Smooth muscle cell (in vitro differentiated cells): ENCODE measurements at regions not wholly inside any gene's neighbourhood (a gene's known extent, or its start where the extent isn't known, plus 50 kb on each side); places are given as distances from the start of the nearest gene placed in this dataset.

Source experiments
- DNase-seq: peaks from one replicate; lab custom pipeline; 2025; ENCODE audit not compliant: unreplicated experiment; lab: John Stamatoyannopoulos, UW
- H2AFZ ChIP-seq: fragments of 200-600 bp; sonication (generic); 2 replicates; pipeline ENCODE4 v1.6.0; 2016; ENCODE audit warnings: antibody characterized with exemption, low read depth, mild to moderate bottlenecking
- H3F3A ChIP-seq: fragments of 200-600 bp; sonication (generic); 2 replicates; pipeline ENCODE4 v1.6.0; 2017; ENCODE audit warnings: antibody characterized with exemption, low read depth
- H3K27ac ChIP-seq: fragments of 200-600 bp; sonication (generic); 2 replicates; pipeline ENCODE4 v1.5.1; 2016; ENCODE audit warnings: low read depth, mild to moderate bottlenecking
- H3K27me3 ChIP-seq: fragments of 200-600 bp; sonication (generic); 2 replicates; pipeline ENCODE4 v1.6.1; 2016; ENCODE audit warnings: low read depth, mild to moderate bottlenecking
- H3K36me3 ChIP-seq: fragments of 200-600 bp; sonication (generic); 2 replicates; pipeline ENCODE4 v1.5.1; 2016; ENCODE audit warnings: low read depth
- H3K4me1 ChIP-seq: fragments of 200-600 bp; sonication (generic); 2 replicates; pipeline ENCODE4 v1.5.1; 2016; ENCODE audit warnings: low read depth
- H3K4me2 ChIP-seq: fragments of 200-600 bp; sonication (generic); 2 replicates; pipeline ENCODE4 v1.6.0; 2016; ENCODE audit warnings: mild to moderate bottlenecking
- H3K4me3 ChIP-seq: fragments of 200-600 bp; sonication (generic); 2 replicates; pipeline ENCODE4 v1.5.1; 2016; ENCODE audit warnings: mild to moderate bottlenecking
- H3K79me2 ChIP-seq: fragments of 200-600 bp; sonication (generic); 2 replicates; pipeline ENCODE4 v1.6.0; 2016; ENCODE audit warnings: low read depth, mild to moderate bottlenecking
- H3K9ac ChIP-seq: fragments of 200-600 bp; sonication (generic); 2 replicates; pipeline ENCODE4 v1.6.0; 2016; ENCODE audit warnings: low read depth
- H3K9me3 ChIP-seq: fragments of 200-600 bp; sonication (generic); replicated peaks from 2 replicates; pipeline ENCODE4 v1.5.1; 2016; ENCODE audit warnings: low read depth
- H4K20me1 ChIP-seq: fragments of 200-600 bp; sonication (generic); 2 replicates; pipeline ENCODE4 v1.6.0; 2016; ENCODE audit warnings: low read depth
- WGBS: methylation state at CpG from one replicate; pipeline ENCODE4 v1.1.7; 2016; ENCODE audit warnings: low lambda C conversion rate; 5-methylcytosine and 5-hydroxymethylcytosine counted together
- TF ChIP-seq, protein P1 (sequence below): fragments of 200-600 bp; sonication (generic); IDR thresholded peaks from 2 replicates; pipeline ENCODE4 v1.5.1; 2017; ENCODE audit warnings: borderline replicate concordance, mild to moderate bottlenecking, antibody characterized with exemption; ENCODE audit not compliant: insufficient read depth, poor library complexity, severe bottlenecking

- peaks cover 8% of the 10 kb centered on the region for H3F3A ChIP-seq
- no peaks in the 10 kb centered on the region for H3K79me2 ChIP-seq
- H3K27me3 ChIP-seq = no peaks in the 10 kb centered on the region
- H3K27ac ChIP-seq = peak overlapping the region; percentile 91
- H3K36me3 ChIP-seq = no peaks in the 10 kb centered on the region
- no peaks in the 10 kb centered on the region for H3K9me3 ChIP-seq
- H4K20me1 ChIP-seq = no peaks in the 10 kb centered on the region
- no peak overlapping the region for H3K9ac ChIP-seq
- H2AFZ ChIP-seq = no peak overlapping the region
- H3K4me2 ChIP-seq = peak overlapping the region; percentile 60
- 90% methylated on average over 1 of the region's 1 CpG for WGBS
- no peak for DNase-seq
- TF ChIP-seq, protein P1, sequence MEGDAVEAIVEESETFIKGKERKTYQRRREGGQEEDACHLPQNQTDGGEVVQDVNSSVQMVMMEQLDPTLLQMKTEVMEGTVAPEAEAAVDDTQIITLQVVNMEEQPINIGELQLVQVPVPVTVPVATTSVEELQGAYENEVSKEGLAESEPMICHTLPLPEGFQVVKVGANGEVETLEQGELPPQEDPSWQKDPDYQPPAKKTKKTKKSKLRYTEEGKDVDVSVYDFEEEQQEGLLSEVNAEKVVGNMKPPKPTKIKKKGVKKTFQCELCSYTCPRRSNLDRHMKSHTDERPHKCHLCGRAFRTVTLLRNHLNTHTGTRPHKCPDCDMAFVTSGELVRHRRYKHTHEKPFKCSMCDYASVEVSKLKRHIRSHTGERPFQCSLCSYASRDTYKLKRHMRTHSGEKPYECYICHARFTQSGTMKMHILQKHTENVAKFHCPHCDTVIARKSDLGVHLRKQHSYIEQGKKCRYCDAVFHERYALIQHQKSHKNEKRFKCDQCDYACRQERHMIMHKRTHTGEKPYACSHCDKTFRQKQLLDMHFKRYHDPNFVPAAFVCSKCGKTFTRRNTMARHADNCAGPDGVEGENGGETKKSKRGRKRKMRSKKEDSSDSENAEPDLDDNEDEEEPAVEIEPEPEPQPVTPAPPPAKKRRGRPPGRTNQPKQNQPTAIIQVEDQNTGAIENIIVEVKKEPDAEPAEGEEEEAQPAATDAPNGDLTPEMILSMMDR = no peak
- H3K4me3 ChIP-seq = no peak overlapping the region
- no peaks in the 10 kb centered on the region for H3K4me1 ChIP-seq
Measured at GRCh38 chr12:67722296-67722695, 73.8 kb downstream of the DYRK2 start.

DNA sequence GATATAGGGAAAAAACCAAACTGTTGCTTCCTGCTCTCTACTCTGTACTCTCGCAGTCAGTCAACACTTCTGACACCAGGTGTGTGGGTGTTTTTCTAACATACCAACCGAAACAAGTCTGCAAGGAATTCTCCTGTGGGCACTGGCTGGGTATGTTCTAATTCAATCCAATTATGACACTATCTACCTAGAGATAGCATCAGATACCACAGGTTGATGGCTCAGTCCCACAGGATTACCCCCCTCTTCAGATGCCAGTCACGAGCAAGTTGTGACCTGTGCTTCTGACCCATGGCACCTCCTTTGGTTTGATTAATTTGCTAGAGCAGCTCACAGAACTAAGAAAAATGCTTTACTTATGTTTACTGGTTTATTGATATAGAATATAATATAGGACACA lies 78.3 kb downstream of the DYRK2 start:
- Histone ChIP-seq H3K36me3 (no peaks in the 10 kb centered on the region), H3K4me1 (peaks cover 9% of the 10 kb centered on the region), H3K4me3 (no peak overlapping the region), H3K9ac (no peak overlapping the region), H3K79me2 (no peaks in the 10 kb centered on the region), H3K27me3 (no peaks in the 10 kb centered on the region), H3K4me2 (no peak overlapping the region), H4K20me1 (no peaks in the 10 kb centered on the region), H3K27ac (no peak overlapping the region), H2AFZ (no peak overlapping the region), H3K9me3 (no peaks in the 10 kb centered on the region), H3F3A (no peaks in the 10 kb centered on the region)
- 91% methylated on average over 3 of the region's 3 CpGs for WGBS
- DNase-seq = no peak
- TF ChIP-seq, protein P1 = no peak

DNA sequence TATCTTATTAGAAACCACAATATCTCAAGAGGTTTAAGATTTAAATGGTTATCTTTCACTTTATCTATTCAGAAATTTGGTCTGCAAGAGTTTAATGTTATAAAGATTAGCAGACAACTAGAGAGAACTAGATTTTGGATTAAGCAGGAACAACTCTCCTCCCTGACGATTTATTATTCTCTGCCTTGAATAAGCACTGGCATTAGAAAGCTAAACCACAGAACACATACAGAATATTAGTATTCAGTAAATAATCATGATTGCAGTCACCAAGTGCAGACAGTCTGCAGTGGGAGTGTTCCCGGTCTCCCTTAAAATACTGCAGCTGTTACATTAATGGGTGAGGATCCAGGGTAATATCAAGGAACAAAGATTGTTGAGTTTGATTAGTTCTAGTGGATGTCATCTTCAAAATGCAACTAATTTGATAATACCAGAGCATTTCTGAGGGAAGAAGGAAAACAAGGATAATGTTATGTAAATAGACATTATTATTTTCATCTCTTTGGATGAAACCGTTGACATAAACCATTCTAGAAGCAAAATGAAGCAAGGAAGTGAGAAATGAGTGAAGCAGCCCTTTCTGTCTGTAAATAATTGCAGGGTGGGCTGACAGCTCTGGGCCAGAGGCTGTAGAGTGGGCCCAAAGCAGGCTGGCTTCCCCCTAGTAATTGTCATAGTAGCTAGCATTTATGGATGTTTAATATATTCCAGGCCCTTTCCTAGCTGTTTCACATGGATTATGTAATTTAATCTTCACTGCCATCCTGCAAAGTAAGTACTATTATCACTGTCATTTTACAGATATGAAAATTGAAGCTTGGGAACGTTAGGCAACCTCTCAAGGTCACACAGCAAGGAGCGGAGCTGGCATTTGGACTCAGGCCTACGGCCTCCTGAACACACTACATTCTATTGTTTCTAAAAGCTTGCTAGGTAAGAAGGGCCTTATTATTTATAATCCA lies 79.4 kb downstream of the DYRK2 start:
- H3K9me3 ChIP-seq = no peaks in the 10 kb centered on the region
- no peaks in the 10 kb centered on the region for H4K20me1 ChIP-seq
- H3K4me3 ChIP-seq = no peak overlapping the region
- H3K27me3 ChIP-seq = no peaks in the 10 kb centered on the region
- H2AFZ ChIP-seq = peak overlapping the region; percentile 29
- 60% methylated on average over 6 of the region's 6 CpGs for WGBS
- H3K4me2 ChIP-seq = peak overlapping the region; percentile 39
- H3K4me1 ChIP-seq = peaks cover 9% of the 10 kb centered on the region
- no peak overlapping the region for H3K9ac ChIP-seq
- no peak overlapping the region for H3K27ac ChIP-seq
- no peaks in the 10 kb centered on the region for H3K79me2 ChIP-seq
- H3K36me3 ChIP-seq = no peaks in the 10 kb centered on the region
- DNase-seq = no peak
- TF ChIP-seq, protein P1 = no peak
- no peaks in the 10 kb centered on the region for H3F3A ChIP-seq
